OCI-LY3 (cell line): ENCODE measurements at regions not wholly inside any gene's neighbourhood (a gene's known extent, or its start where the extent isn't known, plus 50 kb on each side); places are given as distances from the start of the nearest gene placed in this dataset.

ENCODE experiments used
- H2AFZ ChIP-seq: fragments of 200-600, 300-600 bp; shearing (Covaris generic); 2 replicates; pipeline ENCODE4 v1.6.0; 2014; ENCODE audit warnings: antibody characterized with exemption, low read depth, low read length
- H3K27ac ChIP-seq: fragments of 200-600, 300-600 bp; sonication (generic); 2 replicates; pipeline ENCODE4 v1.5.1; 2014; ENCODE audit warnings: mild to moderate bottlenecking, low read length, moderate library complexity, mixed read lengths
- H3K27me3 ChIP-seq: fragments of 200-600, 300-600 bp; sonication (generic); 2 replicates; pipeline ENCODE4 v1.6.1; 2014; ENCODE audit warnings: low read depth, low read length, mixed read lengths
- H3K36me3 ChIP-seq: fragments of 200-600, 300-600 bp; sonication (generic); replicated peaks from 2 replicates; pipeline ENCODE3; 2014; ENCODE audit warnings: low read depth, low read length, mixed read lengths
- H3K4me1 ChIP-seq: fragments of 300-600, 200-600 bp; sonication (generic); 2 replicates; pipeline ENCODE4 v1.6.1; 2014; ENCODE audit warnings: low read length, mixed read lengths
- H3K4me2 ChIP-seq: fragments of 200-600, 300-600 bp; sonication (generic); 2 replicates; pipeline ENCODE4 v1.6.1; 2014; ENCODE audit warnings: low read length, mixed read lengths
- H3K4me3 ChIP-seq: fragments of 300-600, 200-600 bp; sonication (generic); 2 replicates; pipeline ENCODE4 v1.5.1; 2014; ENCODE audit warnings: antibody characterized with exemption, mild to moderate bottlenecking, low read length, moderate library complexity
- H3K79me2 ChIP-seq: fragments of 300-600, 200-600 bp; shearing (Covaris generic); 2 replicates; pipeline ENCODE4 v1.6.1; 2014; ENCODE audit warnings: mild to moderate bottlenecking, low read length, mixed read lengths
- H3K9ac ChIP-seq: fragments of 300-600, 200-600 bp; shearing (Covaris generic); 2 replicates; pipeline ENCODE4 v1.6.0; 2014; ENCODE audit warnings: mild to moderate bottlenecking, low read length, moderate library complexity
- H3K9me3 ChIP-seq: fragments of 200-600, 300-600 bp; shearing (Covaris generic); 2 replicates; pipeline ENCODE4 v1.6.1; 2014; ENCODE audit warnings: low read length, mixed read lengths; ENCODE audit not compliant: insufficient read depth
- H4K20me1 ChIP-seq: fragments of 200-600, 300-600 bp; sonication (generic); 2 replicates; pipeline ENCODE4 v1.6.1; 2016; ENCODE audit warnings: low read length, mixed read lengths; ENCODE audit not compliant: insufficient read depth
- EZH2phosphoT487 ChIP-seq: fragments of 200-600 bp; shearing (Covaris generic); IDR thresholded peaks from 2 replicates; pipeline ENCODE4 v1.6.1; 2018; ENCODE audit warnings: antibody characterized with exemption, mixed run types, low read depth
- TF ChIP-seq, protein P1 (sequence below): fragments of 200-600, 300-600 bp; sonication (generic); IDR thresholded peaks from 2 replicates; pipeline ENCODE4 v1.5.1; 2014; ENCODE audit warnings: antibody characterized with exemption, low read length, low read depth

DNA sequence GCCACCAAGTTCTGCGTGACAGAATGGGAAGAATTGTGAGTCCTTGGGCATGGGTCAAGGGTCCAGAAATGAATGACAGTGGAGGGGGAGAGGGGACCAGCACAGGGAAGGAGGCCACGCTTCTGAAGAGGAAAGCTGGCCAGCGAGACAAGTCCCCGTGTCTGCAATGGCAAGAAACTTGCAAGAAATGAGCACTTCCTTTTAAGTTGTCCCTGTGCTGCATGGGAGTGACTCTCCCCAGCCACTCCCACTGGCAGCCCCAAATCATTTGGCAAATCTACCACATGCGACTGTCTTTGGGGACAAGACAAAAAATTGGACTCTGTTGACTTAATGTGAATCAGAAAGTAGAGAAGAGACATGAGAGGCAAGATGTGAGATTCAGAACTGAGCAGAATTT is 242.2 kb upstream of the RREB1 start:
- H4K20me1 ChIP-seq = no peaks in the 10 kb centered on the region

DNA sequence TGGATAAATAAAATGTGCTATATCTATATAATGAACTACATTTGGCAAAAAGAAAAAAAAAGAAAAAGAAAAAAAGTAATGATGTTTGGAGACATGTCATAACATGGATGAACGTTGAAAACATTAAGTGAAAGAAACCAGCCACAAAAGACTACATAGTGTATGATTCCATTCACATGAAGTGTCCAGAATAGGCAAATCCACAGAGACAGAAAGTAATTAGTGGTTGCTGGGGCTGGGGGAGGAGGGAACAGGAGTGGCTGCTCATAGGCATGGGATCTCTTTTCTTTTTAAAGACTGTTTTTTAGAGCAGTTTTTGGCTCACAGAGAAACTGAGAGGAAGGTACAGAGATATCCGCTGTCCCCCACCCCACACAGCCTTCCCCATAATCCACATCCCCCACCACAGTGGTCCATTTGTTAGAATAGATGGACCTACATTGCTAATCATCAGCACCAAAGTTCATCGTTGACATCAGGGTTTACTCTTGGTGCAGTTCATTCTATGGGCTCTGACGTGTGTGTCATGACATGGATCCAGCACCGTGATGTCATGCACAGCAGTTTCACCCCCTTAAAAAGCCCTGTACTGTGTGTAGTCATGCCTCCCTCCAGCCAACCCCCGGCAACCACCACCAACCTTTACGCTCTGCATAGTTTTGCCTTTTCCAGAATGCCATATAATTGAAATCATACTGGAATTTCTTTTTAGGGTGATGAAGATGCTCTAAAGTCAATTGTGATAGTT is 240.9 kb upstream of the RREB1 start:
- H3K4me1 ChIP-seq = peaks cover 18% of the 10 kb centered on the region
- H3K4me3 ChIP-seq = no peak overlapping the region

More for the DNA sequence above, 242.2 kb upstream of the RREB1 start:
- Histone ChIP-seq H3K27ac (no peak overlapping the region), H3K9ac (no peak overlapping the region), H3K36me3 (no peaks in the 10 kb centered on the region), H2AFZ (no peak overlapping the region), H3K79me2 (no peaks in the 10 kb centered on the region), H3K4me2 (no peak overlapping the region), H3K4me3 (no peak overlapping the region), H3K27me3 (peaks cover 3% of the 10 kb centered on the region; the same call in 1 of the 2 replicates), H3K9me3 (no peaks in the 10 kb centered on the region), H3K4me1 (peaks cover 11% of the 10 kb centered on the region)
- TF ChIP-seq EZH2phosphoT487 = no peak
- TF ChIP-seq, protein P1, sequence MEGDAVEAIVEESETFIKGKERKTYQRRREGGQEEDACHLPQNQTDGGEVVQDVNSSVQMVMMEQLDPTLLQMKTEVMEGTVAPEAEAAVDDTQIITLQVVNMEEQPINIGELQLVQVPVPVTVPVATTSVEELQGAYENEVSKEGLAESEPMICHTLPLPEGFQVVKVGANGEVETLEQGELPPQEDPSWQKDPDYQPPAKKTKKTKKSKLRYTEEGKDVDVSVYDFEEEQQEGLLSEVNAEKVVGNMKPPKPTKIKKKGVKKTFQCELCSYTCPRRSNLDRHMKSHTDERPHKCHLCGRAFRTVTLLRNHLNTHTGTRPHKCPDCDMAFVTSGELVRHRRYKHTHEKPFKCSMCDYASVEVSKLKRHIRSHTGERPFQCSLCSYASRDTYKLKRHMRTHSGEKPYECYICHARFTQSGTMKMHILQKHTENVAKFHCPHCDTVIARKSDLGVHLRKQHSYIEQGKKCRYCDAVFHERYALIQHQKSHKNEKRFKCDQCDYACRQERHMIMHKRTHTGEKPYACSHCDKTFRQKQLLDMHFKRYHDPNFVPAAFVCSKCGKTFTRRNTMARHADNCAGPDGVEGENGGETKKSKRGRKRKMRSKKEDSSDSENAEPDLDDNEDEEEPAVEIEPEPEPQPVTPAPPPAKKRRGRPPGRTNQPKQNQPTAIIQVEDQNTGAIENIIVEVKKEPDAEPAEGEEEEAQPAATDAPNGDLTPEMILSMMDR = no peak

DNA sequence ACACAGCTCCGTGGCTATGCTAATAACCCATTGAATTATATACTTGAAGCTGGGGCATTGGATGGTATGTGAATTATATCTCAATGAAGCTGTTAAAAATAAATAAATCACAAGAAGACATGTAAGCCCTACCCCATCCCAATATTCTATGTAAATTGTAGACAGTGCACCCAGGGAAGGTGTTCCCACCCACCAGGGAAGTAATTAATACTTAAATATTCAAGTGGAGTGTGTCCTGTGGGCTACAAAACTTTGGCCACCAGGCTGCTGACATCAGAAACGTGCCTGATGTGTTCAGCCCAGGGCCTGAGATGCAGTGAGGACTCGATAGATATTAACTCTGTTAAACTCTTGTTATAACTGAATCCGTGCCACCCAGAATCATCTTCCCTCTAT is 240.4 kb upstream of the RREB1 start:
- H3K4me1 ChIP-seq = peaks cover 19% of the 10 kb centered on the region
- H3K79me2 ChIP-seq = no peaks in the 10 kb centered on the region
- H3K9me3 ChIP-seq = no peaks in the 10 kb centered on the region
- no peaks in the 10 kb centered on the region for H3K36me3 ChIP-seq
- no peak overlapping the region for H3K9ac ChIP-seq
- H3K27me3 ChIP-seq = peaks cover 3% of the 10 kb centered on the region; the same call in 1 of the 2 replicates
- H3K4me2 ChIP-seq = no peak overlapping the region
- no peak for TF ChIP-seq EZH2phosphoT487
- TF ChIP-seq, protein P1 = no peak
- no peak overlapping the region for H3K4me3 ChIP-seq
- H4K20me1 ChIP-seq = no peaks in the 10 kb centered on the region
- no peak overlapping the region for H3K27ac ChIP-seq
- no peak overlapping the region for H2AFZ ChIP-seq

More for the DNA sequence above, 240.9 kb upstream of the RREB1 start:
- peaks cover 3% of the 10 kb centered on the region; the same call in 1 of the 2 replicates for H3K27me3 ChIP-seq
- H3K9ac ChIP-seq = no peak overlapping the region
- H3K79me2 ChIP-seq = no peaks in the 10 kb centered on the region
- H2AFZ ChIP-seq = no peak overlapping the region
- no peak overlapping the region for H3K27ac ChIP-seq
- TF ChIP-seq, protein P1 = no peak
- TF ChIP-seq EZH2phosphoT487 = no peak
- H4K20me1 ChIP-seq = no peaks in the 10 kb centered on the region
- H3K4me2 ChIP-seq = no peak overlapping the region
- H3K36me3 ChIP-seq = no peaks in the 10 kb centered on the region
- H3K9me3 ChIP-seq = no peaks in the 10 kb centered on the region

DNA sequence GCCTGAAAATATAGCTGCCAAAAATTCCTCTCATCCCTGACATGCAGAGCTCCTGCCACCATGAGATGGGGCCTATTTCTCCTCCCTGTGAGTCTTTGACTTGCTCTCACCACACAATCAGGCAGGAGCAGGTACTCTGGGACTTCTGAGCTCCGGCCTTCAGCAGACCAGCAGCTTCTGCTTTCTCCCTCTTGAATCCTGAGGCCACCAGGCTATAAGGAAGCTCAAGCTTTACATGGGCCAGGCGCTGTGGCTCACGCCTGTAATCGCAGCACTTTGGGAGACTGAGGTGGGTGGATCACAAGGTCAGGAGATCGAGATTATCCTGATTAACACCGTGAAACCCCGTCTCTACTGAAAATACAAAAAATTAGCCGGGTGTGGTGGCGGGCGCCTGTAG is 238.7 kb upstream of the RREB1 start:
- Histone ChIP-seq H3K79me2 (no peaks in the 10 kb centered on the region), H3K27ac (no peak overlapping the region), H3K4me2 (no peak overlapping the region), H4K20me1 (no peaks in the 10 kb centered on the region), H3K4me1 (peaks cover 32% of the 10 kb centered on the region), H3K36me3 (no peaks in the 10 kb centered on the region), H3K27me3 (peaks cover 3% of the 10 kb centered on the region; the same call in 1 of the 2 replicates), H3K9me3 (no peaks in the 10 kb centered on the region), H3K9ac (no peak overlapping the region), H3K4me3 (no peak overlapping the region), H2AFZ (no peak overlapping the region)
- TF ChIP-seq, protein P1 = no peak
- no peak for TF ChIP-seq EZH2phosphoT487
